OCI-LY7 (cell line): ENCODE measurements at regions not wholly inside any gene's neighbourhood (a gene's known extent, or its start where the extent isn't known, plus 50 kb on each side); places are given as distances from the start of the nearest gene placed in this dataset.
"Not testable (repeated sequence)": the region's sequence is repeated elsewhere in the genome, so short reads cannot be mapped to it uniquely, and the experiment has no call there.

Source experiments
- EZH2phosphoT487 ChIP-seq: fragments of 200-600 bp; sonication (generic); IDR thresholded peaks from 2 replicates; pipeline ENCODE4 v1.6.1; 2018; ENCODE audit warnings: low read depth, borderline replicate concordance, mild to moderate bottlenecking, mixed run types, antibody characterized with exemption, low read length, moderate library complexity, mixed read lengths
- TF ChIP-seq, protein P1 (sequence below): fragments of 200-600 bp; sonication (generic); conservative IDR thresholded peaks from 2 replicates; pipeline ENCODE4 v1.5.1; 2014; ENCODE audit warnings: mild to moderate bottlenecking, antibody characterized with exemption, low read length, moderate library complexity, mixed read lengths

DNA sequence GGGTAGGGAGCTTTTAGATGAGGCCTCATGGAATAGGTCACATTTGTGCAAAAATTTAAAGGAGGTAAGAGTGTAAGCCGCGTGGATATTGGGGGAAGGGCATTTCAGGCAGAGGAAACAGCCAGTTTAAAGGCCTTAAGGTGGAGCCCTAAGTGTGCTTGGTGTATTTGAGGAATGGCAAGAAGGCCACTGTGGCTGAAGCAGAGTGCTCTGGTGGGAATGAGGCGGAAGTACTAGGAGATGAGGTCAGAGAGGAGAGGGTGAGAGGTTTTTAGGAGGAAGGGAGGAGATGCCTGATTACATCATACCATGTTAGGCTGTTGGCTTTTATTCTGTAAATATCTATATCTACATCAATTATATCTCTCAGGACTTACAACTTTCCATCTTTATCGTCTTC is 75.3 kb downstream of the SRGAP2 start:
- TF ChIP-seq, protein P1, sequence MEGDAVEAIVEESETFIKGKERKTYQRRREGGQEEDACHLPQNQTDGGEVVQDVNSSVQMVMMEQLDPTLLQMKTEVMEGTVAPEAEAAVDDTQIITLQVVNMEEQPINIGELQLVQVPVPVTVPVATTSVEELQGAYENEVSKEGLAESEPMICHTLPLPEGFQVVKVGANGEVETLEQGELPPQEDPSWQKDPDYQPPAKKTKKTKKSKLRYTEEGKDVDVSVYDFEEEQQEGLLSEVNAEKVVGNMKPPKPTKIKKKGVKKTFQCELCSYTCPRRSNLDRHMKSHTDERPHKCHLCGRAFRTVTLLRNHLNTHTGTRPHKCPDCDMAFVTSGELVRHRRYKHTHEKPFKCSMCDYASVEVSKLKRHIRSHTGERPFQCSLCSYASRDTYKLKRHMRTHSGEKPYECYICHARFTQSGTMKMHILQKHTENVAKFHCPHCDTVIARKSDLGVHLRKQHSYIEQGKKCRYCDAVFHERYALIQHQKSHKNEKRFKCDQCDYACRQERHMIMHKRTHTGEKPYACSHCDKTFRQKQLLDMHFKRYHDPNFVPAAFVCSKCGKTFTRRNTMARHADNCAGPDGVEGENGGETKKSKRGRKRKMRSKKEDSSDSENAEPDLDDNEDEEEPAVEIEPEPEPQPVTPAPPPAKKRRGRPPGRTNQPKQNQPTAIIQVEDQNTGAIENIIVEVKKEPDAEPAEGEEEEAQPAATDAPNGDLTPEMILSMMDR = not testable (repeated sequence)
- TF ChIP-seq EZH2phosphoT487 = not testable (repeated sequence)
